ENCODE measurements at regions not wholly inside any gene's neighbourhood (a gene's known extent, or its start where the extent isn't known, plus 50 kb on each side); places are given as distances from the start of the nearest gene placed in this dataset.

GRCh38 chr11:95606824-95607223 lies 182.8 kb downstream of the FAM76B start:
- TF ChIP-seq MAFK (IDR thresholded peaks at IDR 0.05; ENCODE audit: low read depth, low read length) (no peak), CTCF (conservative IDR thresholded peaks at IDR 0.05; ENCODE audit: low read depth, low read length) (no peak), RCOR1 (IDR thresholded peaks at IDR 0.05; ENCODE audit: insufficient replicate concordance, low read length) (no peak), POLR2A (IDR thresholded peaks at IDR 0.05; ENCODE audit: low read depth, low read length) (no peak)

Measured in IMR-90 (cell line).